Type B pancreatic cell (in vitro differentiated cells): ENCODE measurements at regions not wholly inside any gene's neighbourhood (a gene's known extent, or its start where the extent isn't known, plus 50 kb on each side); places are given as distances from the start of the nearest gene placed in this dataset.

Experiments used
- DNase-seq: peaks from one replicate; pipeline ENCODE4 v3.0.0; 2021; ENCODE audit warnings: mixed read lengths; ENCODE audit not compliant: unreplicated experiment; ENCODE audit errors: extremely low spot score
- H3K27ac Mint-ChIP-seq: 2 replicates; pipeline ENCODE4 v1.8.0; 2021; ENCODE audit warnings: mild to moderate bottlenecking, mixed read lengths
- H3K27me3 Mint-ChIP-seq: 2 replicates; pipeline ENCODE4 v1.8.0; 2021; ENCODE audit warnings: mixed read lengths
- H3K36me3 Mint-ChIP-seq: 2 replicates; pipeline ENCODE4 v1.8.0; 2021; ENCODE audit warnings: mixed read lengths
- H3K4me1 Mint-ChIP-seq: one replicate; pipeline ENCODE4 v1.8.0; 2021; ENCODE audit warnings: mixed read lengths; ENCODE audit not compliant: unreplicated experiment
- H3K4me3 Mint-ChIP-seq: 2 replicates; pipeline ENCODE4 v1.8.0; 2021; ENCODE audit warnings: mild to moderate bottlenecking, mixed read lengths
- H3K9me3 Mint-ChIP-seq: 2 replicates; pipeline ENCODE4 v1.8.0; 2021; ENCODE audit warnings: mixed read lengths
- CTCF ChIP-seq: fragments of 200-600 bp; sonication (generic); conservative IDR thresholded peaks from 2 replicates; pipeline ENCODE4 v1.5.0; 2021; ENCODE audit warnings: antibody characterized with exemption, mild to moderate bottlenecking

GRCh38 chr1:90795431-90795830 is 78.3 kb upstream of the BARHL2 start:
- no peak for TF ChIP-seq CTCF
- Mint-ChIP-seq H3K9me3 (no peaks in the 10 kb centered on the region), H3K36me3 (no peaks in the 10 kb centered on the region), H3K27me3 (peaks cover 26% of the 10 kb centered on the region), H3K27ac (no peak overlapping the region), H3K4me3 (no peak overlapping the region), H3K4me1 (peaks cover 4% of the 10 kb centered on the region)
- DNase-seq = no peak

GRCh38 chr1:90786709-90787108 is 69.6 kb upstream of the BARHL2 start:
- no peak overlapping the region for H3K4me3 Mint-ChIP-seq
- H3K4me1 Mint-ChIP-seq = no peaks in the 10 kb centered on the region

DNA sequence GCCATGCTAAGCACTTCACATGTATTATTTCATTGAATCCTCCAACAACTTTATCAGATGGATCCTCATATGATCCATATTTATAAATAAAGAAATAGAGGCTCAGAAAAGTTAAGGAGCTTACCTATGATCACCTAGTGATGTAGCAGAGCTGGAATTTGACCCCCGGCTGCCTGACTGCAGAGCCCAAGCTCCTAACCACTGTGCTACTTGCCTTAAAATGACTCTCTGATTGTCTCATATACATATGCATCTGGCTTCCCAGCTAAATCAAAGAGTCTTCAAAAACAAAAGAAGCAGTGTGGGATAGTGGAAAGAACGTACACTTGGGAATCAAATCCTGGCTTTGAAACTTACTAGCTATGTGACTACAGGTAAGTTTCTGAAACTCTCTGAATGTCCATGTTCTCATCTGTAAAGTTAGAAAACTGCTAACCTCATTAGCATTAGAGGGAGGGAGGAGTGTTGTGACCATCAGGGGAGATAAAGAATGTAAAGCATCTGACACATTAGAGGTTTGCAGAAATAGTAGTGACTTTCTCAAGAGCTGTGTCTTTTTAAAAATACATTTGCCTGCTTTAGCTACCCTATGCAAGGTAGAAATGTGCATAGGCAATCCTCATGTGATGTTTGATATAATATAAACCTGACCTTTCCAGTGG is 67.2 kb upstream of the BARHL2 start:
- Mint-ChIP-seq H3K4me3 (no peak overlapping the region), H3K36me3 (no peaks in the 10 kb centered on the region), H3K9me3 (no peaks in the 10 kb centered on the region), H3K4me1 (no peaks in the 10 kb centered on the region), H3K27ac (no peak overlapping the region), H3K27me3 (peaks cover 8% of the 10 kb centered on the region)
- DNase-seq = no peak
- no peak for TF ChIP-seq CTCF

More at GRCh38 chr1:90786709-90787108, 69.6 kb upstream of the BARHL2 start:
- peaks cover 9% of the 10 kb centered on the region for H3K27me3 Mint-ChIP-seq
- H3K36me3 Mint-ChIP-seq = no peaks in the 10 kb centered on the region
- no peak overlapping the region for H3K27ac Mint-ChIP-seq
- no peak for TF ChIP-seq CTCF
- no peaks in the 10 kb centered on the region for H3K9me3 Mint-ChIP-seq
- DNase-seq = no peak

DNA sequence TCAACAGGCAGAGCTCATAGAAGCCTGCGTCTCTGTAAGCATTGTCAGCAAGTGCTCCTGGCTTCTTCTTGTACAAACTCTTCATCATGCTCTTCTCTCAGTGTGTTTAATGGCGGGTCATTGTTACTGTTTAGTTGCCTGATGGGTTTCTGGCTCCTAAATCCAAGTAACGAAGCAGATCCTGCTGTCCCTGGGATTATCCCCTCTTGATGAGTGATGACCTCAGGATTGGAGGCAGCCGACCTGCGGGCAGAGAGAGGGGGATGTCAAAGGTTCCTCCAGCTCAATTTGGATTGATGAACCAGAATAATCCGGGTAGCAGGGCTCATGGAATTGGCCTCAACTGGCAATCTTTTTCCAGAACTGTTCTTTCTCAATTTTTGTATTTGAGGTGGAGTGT is 66.1 kb upstream of the BARHL2 start:
- Mint-ChIP-seq H3K36me3 (no peaks in the 10 kb centered on the region), H3K4me3 (no peak overlapping the region), H3K27me3 (peaks cover 8% of the 10 kb centered on the region), H3K9me3 (no peaks in the 10 kb centered on the region), H3K4me1 (no peaks in the 10 kb centered on the region), H3K27ac (no peak overlapping the region)
- TF ChIP-seq CTCF = no peak
- DNase-seq = no peak

GRCh38 chr1:90782046-90782445 is 64.9 kb upstream of the BARHL2 start:
- Mint-ChIP-seq H3K27me3 (peaks cover 12% of the 10 kb centered on the region), H3K36me3 (no peaks in the 10 kb centered on the region), H3K4me3 (no peak overlapping the region), H3K9me3 (no peaks in the 10 kb centered on the region), H3K27ac (no peak overlapping the region), H3K4me1 (no peaks in the 10 kb centered on the region)
- no peak for DNase-seq
- no peak for TF ChIP-seq CTCF

GRCh38 chr1:90781534-90781933 is 64.4 kb upstream of the BARHL2 start:
- no peak for DNase-seq
- Mint-ChIP-seq H3K27me3 (peaks cover 12% of the 10 kb centered on the region), H3K9me3 (no peaks in the 10 kb centered on the region), H3K27ac (no peak overlapping the region), H3K4me3 (no peak overlapping the region), H3K36me3 (no peaks in the 10 kb centered on the region), H3K4me1 (no peaks in the 10 kb centered on the region)
- TF ChIP-seq CTCF = no peak
